ENCODE measurements at regions not wholly inside any gene's neighbourhood (a gene's known extent, or its start where the extent isn't known, plus 50 kb on each side); places are given as distances from the start of the nearest gene placed in this dataset.

GRCh38 chr6:138656364-138657064 is 117.1 kb upstream of the CCDC28A start:
- TF ChIP-seq OSR1 (CRISPR knock-in tag; IDR thresholded peaks at IDR 0.05) (no peak), PPARA (CRISPR knock-in tag; IDR thresholded peaks at IDR 0.05; ENCODE audit: borderline replicate concordance) (no peak), ARNTL (CRISPR knock-in tag; IDR thresholded peaks at IDR 0.05; ENCODE audit: borderline replicate concordance, low read depth) (no peak), RARB (CRISPR knock-in tag; IDR thresholded peaks at IDR 0.05) (no peak), PATZ1 (CRISPR knock-in tag; IDR thresholded peaks at IDR 0.05; ENCODE audit: borderline replicate concordance) (no peak), CREB5 (CRISPR knock-in tag; IDR thresholded peaks at IDR 0.05; ENCODE audit: low read depth) (no peak), ZFP30 (CRISPR knock-in tag; IDR thresholded peaks at IDR 0.05) (no peak), ZFP3 (CRISPR knock-in tag; IDR thresholded peaks at IDR 0.05) (no peak)
- TF ChIP-seq, protein P1, sequence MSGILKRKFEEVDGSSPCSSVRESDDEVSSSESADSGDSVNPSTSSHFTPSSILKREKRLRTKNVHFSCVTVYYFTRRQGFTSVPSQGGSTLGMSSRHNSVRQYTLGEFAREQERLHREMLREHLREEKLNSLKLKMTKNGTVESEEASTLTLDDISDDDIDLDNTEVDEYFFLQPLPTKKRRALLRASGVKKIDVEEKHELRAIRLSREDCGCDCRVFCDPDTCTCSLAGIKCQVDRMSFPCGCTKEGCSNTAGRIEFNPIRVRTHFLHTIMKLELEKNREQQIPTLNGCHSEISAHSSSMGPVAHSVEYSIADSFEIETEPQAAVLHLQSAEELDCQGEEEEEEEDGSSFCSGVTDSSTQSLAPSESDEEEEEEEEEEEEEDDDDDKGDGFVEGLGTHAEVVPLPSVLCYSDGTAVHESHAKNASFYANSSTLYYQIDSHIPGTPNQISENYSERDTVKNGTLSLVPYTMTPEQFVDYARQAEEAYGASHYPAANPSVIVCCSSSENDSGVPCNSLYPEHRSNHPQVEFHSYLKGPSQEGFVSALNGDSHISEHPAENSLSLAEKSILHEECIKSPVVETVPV (CRISPR knock-in tag; IDR thresholded peaks at IDR 0.05): no peak
- TF ChIP-seq, protein P2, sequence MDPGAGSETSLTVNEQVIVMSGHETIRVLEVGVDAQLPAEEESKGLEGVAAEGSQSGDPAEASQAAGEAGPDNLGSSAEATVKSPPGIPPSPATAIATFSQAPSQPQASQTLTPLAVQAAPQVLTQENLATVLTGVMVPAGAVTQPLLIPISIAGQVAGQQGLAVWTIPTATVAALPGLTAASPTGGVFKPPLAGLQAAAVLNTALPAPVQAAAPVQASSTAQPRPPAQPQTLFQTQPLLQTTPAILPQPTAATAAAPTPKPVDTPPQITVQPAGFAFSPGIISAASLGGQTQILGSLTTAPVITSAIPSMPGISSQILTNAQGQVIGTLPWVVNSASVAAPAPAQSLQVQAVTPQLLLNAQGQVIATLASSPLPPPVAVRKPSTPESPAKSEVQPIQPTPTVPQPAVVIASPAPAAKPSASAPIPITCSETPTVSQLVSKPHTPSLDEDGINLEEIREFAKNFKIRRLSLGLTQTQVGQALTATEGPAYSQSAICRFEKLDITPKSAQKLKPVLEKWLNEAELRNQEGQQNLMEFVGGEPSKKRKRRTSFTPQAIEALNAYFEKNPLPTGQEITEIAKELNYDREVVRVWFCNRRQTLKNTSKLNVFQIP (CRISPR knock-in tag; IDR thresholded peaks at IDR 0.05; ENCODE audit: borderline replicate concordance, low read depth): no peak
